Stomach (tissue), 8 donors: ENCODE measurements at regions not wholly inside any gene's neighbourhood (a gene's known extent, or its start where the extent isn't known, plus 50 kb on each side); places are given as distances from the start of the nearest gene placed in this dataset.

ENCODE experiments used
- DNase-seq, 2 donors: peaks; one replicate each; pipeline versions ENCODE4 v3.0.0 to v3.0.0-alpha.2; 2013 to 2019
- H3K27ac ChIP-seq, 5 donors: fragments of 200-600 bp in 4 of 5; sonication (generic) in 4 of 5; one replicate each; pipeline ENCODE4 v1.5.1; 2013 to 2019; ENCODE audit warnings: mild to moderate bottlenecking in 1 of 5, moderate library complexity in 1 of 5
- H3K27me3 ChIP-seq, 3 donors: fragments of 200-600 bp; sonication (generic); one replicate each; pipeline ENCODE4 v1.5.1; 2017 to 2019; ENCODE audit warnings: mixed run types in 1 of 3
- H3K36me3 ChIP-seq, 4 donors: fragments of 200-600 bp; sonication (generic); 1 replicate in 3 of 4; 2 replicates in 1 of 4; pipeline ENCODE4 v1.5.1; 2016 to 2019
- H3K4me1 ChIP-seq, 4 donors: fragments of 200-600 bp; sonication (generic); one replicate each; pipeline ENCODE4 v1.5.1; 2016 to 2019
- H3K4me3 ChIP-seq, 4 donors: fragments of 200-600 bp; sonication (generic) in 3 of 4; one replicate each; pipeline ENCODE4 v1.5.1; 2016 to 2019; ENCODE audit warnings: mild to moderate bottlenecking in 1 of 4
- H3K9me3 ChIP-seq, 4 donors: fragments of 200-600 bp; sonication (generic); one replicate each; pipeline ENCODE4 v1.5.1; 2016 to 2019
- CTCF ChIP-seq, 7 experiments: fragments of 450-650 bp in 4 of 7; fragments of 200-600 bp in 3 of 7; sonication (generic) in 3 of 7; IDR thresholded peaks; one replicate each; pipeline ENCODE4 v1.5.1; 2016 to 2019; ENCODE audit warnings: antibody characterized with exemption in 7 of 7, control low read depth in 2 of 7, mild to moderate bottlenecking in 1 of 7
- EP300 ChIP-seq: sonication (generic); formaldehyde crosslinking; IDR thresholded peaks from one replicate; pipeline ENCODE4 v1.6.1; 2017; ENCODE audit warnings: antibody characterized with exemption
- POLR2A ChIP-seq, 4 donors: fragments of 450-650 bp; IDR thresholded peaks; one replicate each; pipeline ENCODE4 v1.6.1; 2016; ENCODE audit warnings: antibody characterized with exemption in 4 of 4, control low read depth in 2 of 4, mild to moderate bottlenecking in 1 of 4, moderate library complexity in 1 of 4
- POLR2AphosphoS5 ChIP-seq, 3 donors: sonication (generic); formaldehyde crosslinking; IDR thresholded peaks; one replicate each; pipeline ENCODE4 v1.6.1; 2016; ENCODE audit warnings: antibody characterized with exemption in 3 of 3
- WGBS, 5 donors: extraction: QIAGEN DNeasy Blood & Tissue Kit in 3 of 5; methylation state at CpG; one replicate each; pipeline versions ENCODE4 v1.1.5 to v1.1.7; 2013 to 2018; 5-methylcytosine and 5-hydroxymethylcytosine counted together
- intact Hi-C: fragments of 100-400 bp; cut with DNase I; formaldehyde crosslinking; loops from one replicate; pipeline ENCODE4 v1.15.1; 2023; ENCODE audit warnings: low total_unique reads
- donor health status: healthy with polysubstance abuse.
- donor health status: Bipolar disorder and iron deficiency.
- donor health status: healthy.

- TF ChIP-seq POLR2AphosphoS5 (IDR thresholded peaks at IDR 0.05) = no peak
- TF ChIP-seq CTCF (IDR thresholded peaks at IDR 0.05) = no peak
- TF ChIP-seq EP300 = no peak
- no peak for TF ChIP-seq POLR2A (IDR thresholded peaks at IDR 0.05)
Measured at GRCh38 chr12:107231303-107231702, 138.0 kb upstream of the CRY1 start.

GRCh38 chr12:107233551-107233950, 140.2 kb upstream of the CRY1 start:
- peaks cover 0 to 15% (median 0%) of the 10 kb centered on the region in 3 donors for H3K27me3 ChIP-seq
- H3K9me3 ChIP-seq = no peaks in the 10 kb centered on the region
- TF ChIP-seq EP300 (no peak), POLR2AphosphoS5 (IDR thresholded peaks at IDR 0.05) (no peak), CTCF (IDR thresholded peaks at IDR 0.05) (no peak), POLR2A (IDR thresholded peaks at IDR 0.05) (no peak)
- 78 to 96% (median 84%) methylated on average over 3 of the region's 3 CpGs for WGBS, 5 donors
- no peak for DNase-seq
- intact Hi-C loops = no loop called here
- no peaks in the 10 kb centered on the region for H3K36me3 ChIP-seq
- no peak overlapping the region for H3K4me3 ChIP-seq
- no peaks in the 10 kb centered on the region for H3K4me1 ChIP-seq
- H3K27ac ChIP-seq = no peak overlapping the region

More at GRCh38 chr12:107231303-107231702, 138.0 kb upstream of the CRY1 start:
- Histone ChIP-seq H3K4me1 (no peaks in the 10 kb centered on the region), H3K9me3 (no peaks in the 10 kb centered on the region), H3K27ac (no peak overlapping the region), H3K27me3 (peaks cover 0 to 8% (median 0%) of the 10 kb centered on the region in 3 donors), H3K4me3 (no peak overlapping the region), H3K36me3 (no peaks in the 10 kb centered on the region)
- no peak for DNase-seq
- intact Hi-C loops = no loop called here
- WGBS, 5 donors = 82 to 93% (median 91%) methylated on average over 11 of the region's 11 CpGs

GRCh38 chr12:107235600-107235999, 142.3 kb upstream of the CRY1 start:
- intact Hi-C loops = no loop called here
- WGBS, 5 donors = 81 to 87% (median 83%) methylated on average over 2 of the region's 2 CpGs
- Histone ChIP-seq H3K9me3 (no peaks in the 10 kb centered on the region), H3K36me3 (no peaks in the 10 kb centered on the region), H3K4me3 (no peak overlapping the region), H3K4me1 (no peaks in the 10 kb centered on the region), H3K27ac (no peak overlapping the region), H3K27me3 (peaks cover 0 to 15% (median 0%) of the 10 kb centered on the region in 3 donors)
- DNase-seq = no peak
- no peak for TF ChIP-seq POLR2A (IDR thresholded peaks at IDR 0.05)
- no peak for TF ChIP-seq POLR2AphosphoS5 (IDR thresholded peaks at IDR 0.05)
- TF ChIP-seq EP300 = no peak
- TF ChIP-seq CTCF (IDR thresholded peaks at IDR 0.05) = no peak

- Histone ChIP-seq H3K4me1 (peaks cover 0 to 3% (median 0%) of the 10 kb centered on the region in 4 donors), H3K9me3 (no peaks in the 10 kb centered on the region), H3K27ac (no peak overlapping the region), H3K27me3 (peaks cover 0 to 15% (median 0%) of the 10 kb centered on the region in 3 donors), H3K4me3 (no peak overlapping the region), H3K36me3 (no peaks in the 10 kb centered on the region)
- DNase-seq = peak in 1 of 2 donors; percentile 14
- WGBS, 5 donors = 28 to 45% (median 39%) methylated on average over 6 of the region's 6 CpGs
- intact Hi-C loops = no loop called here
- TF ChIP-seq POLR2A (IDR thresholded peaks at IDR 0.05) (no peak), POLR2AphosphoS5 (IDR thresholded peaks at IDR 0.05) (no peak), EP300 (no peak), CTCF (IDR thresholded peaks at IDR 0.05) (no peak)
Measured at GRCh38 chr12:107236824-107237511, 143.6 kb upstream of the CRY1 start.
